GM20000 (cell line): ENCODE measurements at regions not wholly inside any gene's neighbourhood (a gene's known extent, or its start where the extent isn't known, plus 50 kb on each side); places are given as distances from the start of the nearest gene placed in this dataset.

ENCODE experiments used
- DNase-seq: peaks from one replicate; pipeline ENCODE4 v3.0.0; 2012; ENCODE audit warnings: low spot score
- CTCF ChIP-seq: IDR thresholded peaks from 2 replicates; pipeline ENCODE4 v1.5.1; 2012; ENCODE audit warnings: mild to moderate bottlenecking, control low read depth; ENCODE audit errors: extremely low read depth, missing control alignments

GRCh38 chr6:119880840-119881239 is 531.3 kb upstream of the MAN1A1 start:
- no peak for DNase-seq
- no peak for TF ChIP-seq CTCF

- no peak for DNase-seq
Observed at GRCh38 chr6:119879731-119880130, 530.2 kb upstream of the MAN1A1 start.

GRCh38 chr6:119874381-119874780 is 524.8 kb upstream of the MAN1A1 start:
- no peak for DNase-seq
- TF ChIP-seq CTCF: no peak

More at GRCh38 chr6:119879731-119880130, 530.2 kb upstream of the MAN1A1 start:
- no peak for TF ChIP-seq CTCF

- no peak for DNase-seq
- TF ChIP-seq CTCF: no peak
Observed at GRCh38 chr6:119873107-119873506, 523.5 kb upstream of the MAN1A1 start.

- DNase-seq: no peak
- no peak for TF ChIP-seq CTCF
Observed at GRCh38 chr6:119871520-119871919, 522.0 kb upstream of the MAN1A1 start.

- DNase-seq: no peak
- TF ChIP-seq CTCF: no peak
Observed at GRCh38 chr6:119865466-119866350, 516.1 kb upstream of the MAN1A1 start.

DNA sequence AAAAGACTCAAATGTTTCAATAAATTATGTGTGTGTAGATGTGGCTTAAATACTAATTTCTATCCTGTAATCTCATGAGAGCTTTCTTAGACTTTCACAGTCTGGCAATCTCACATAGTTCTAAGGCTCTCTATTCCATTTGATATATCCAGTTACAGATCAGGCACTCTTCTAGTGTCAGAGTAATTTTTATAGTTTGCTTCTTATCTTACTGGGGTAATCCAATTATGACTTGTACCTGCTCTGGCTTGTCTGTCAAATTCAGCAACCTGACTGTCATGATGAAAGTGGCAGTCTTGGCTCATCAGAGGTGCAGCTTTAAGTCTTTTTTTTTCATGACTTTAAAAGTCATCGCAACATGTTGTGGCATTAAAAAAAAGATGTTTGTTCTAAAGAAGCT is 513.2 kb upstream of the MAN1A1 start:
- DNase-seq: no peak

More for the DNA sequence above, 513.2 kb upstream of the MAN1A1 start:
- TF ChIP-seq CTCF: no peak
